GM21717 (cell line): ENCODE measurements at regions not wholly inside any gene's neighbourhood (a gene's known extent, or its start where the extent isn't known, plus 50 kb on each side); places are given as distances from the start of the nearest gene placed in this dataset.

Source experiments
- ATAC-seq: cut with Tn5 transposase; IDR thresholded peaks from one replicate; pipeline ENCODE4 v1.9.1; 2021; ENCODE audit warnings: mild to moderate bottlenecking, moderate library complexity; ENCODE audit not compliant: unreplicated experiment

DNA sequence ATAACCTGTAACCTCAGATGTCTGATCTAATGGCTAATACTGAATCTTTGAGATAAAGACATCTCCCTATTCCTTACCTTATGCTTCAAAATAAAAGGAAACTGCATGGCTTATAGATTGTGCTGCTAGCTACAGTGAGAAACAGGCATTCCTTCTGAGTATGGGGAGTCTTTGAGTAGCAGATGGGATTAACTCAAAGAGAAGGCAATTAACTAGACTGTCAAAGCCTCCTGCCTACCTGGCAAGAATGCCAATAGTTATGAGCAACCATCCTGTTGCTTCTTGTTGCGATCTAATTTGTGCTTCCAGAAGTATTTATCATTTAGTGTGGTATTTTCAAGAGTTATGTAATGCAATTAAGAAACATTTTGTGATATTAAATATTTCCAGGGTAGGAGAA is 660.0 kb upstream of the TMEFF2 start:
- no peak for ATAC-seq

DNA sequence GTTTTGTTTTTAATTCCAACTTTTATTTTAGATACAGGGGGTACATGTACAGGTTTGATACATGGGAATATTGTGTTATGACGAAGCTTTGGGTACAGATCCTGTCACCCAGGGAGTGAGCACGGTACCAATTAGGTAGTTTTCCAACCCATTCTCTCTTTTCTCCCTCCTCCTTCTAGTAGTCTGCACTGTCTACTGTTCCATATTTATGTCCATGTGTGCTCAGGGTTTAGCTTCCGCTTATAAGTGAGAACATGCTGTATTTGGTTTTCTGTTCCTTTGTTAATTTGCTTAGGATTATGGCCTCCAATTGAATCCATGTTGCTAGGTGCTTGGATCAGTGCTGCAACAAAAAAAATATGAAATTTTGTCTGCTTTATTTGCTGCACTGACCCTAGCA is 659.3 kb upstream of the TMEFF2 start:
- ATAC-seq = no peak

DNA sequence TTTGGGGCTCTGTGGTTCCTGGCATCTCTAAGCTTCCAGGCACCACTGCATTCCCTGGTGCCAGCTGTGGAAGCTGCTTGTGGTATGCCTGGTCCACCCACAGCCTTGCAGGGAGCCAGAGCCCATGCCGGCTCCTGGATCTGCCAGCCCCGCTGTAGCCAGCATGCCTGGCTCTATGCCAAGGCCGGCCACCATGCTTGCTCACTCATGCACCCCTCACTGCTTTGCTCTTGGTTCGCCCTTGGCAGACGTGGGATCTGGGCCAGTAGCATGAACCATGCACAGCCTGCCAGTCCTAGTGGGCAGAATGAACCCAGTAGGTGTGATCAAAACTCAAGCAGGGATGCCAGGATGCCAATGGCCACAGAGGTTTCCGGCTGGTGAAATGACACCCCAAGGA is 634.2 kb upstream of the TMEFF2 start:
- ATAC-seq = no peak

DNA sequence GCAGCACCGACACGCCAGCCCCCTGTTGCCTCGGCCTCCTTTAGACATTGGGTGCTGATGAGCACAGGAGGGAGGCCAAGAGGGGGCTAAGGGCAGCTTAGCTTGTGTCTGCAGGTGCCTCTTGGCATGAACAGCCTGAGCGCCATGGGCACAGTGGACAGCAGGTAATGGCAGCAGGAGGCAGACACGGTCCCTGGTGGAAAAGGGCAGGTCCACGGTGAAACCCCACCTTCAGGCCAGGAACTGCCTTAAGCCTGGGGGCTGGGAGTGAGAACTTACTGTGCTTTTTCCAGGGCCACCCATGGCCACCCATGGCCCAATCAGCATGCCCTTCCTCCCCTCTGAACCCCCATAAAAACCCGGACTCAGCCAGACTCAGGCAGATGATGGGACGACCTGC is 633.4 kb upstream of the TMEFF2 start:
- ATAC-seq = no peak

DNA sequence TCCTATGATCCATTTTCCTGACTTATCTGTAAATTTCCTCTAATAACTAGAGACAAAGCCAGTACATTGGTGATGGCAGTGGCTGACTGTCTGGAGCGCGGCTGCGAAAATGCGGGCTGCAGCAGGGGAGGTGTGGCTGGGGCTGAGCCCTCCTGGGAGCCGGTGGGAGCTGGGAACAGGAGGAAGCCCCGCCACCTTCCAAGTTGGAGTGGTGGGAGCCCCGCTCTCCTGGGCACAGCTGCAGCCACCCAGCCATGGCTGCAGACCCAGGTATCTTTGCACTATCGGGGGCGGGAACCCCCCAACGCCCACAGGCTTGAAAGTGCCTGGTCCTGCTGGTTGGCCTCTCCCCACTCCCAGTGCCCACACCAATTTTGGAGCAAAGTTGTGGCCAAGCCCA is 633.0 kb upstream of the TMEFF2 start:
- no peak for ATAC-seq

DNA sequence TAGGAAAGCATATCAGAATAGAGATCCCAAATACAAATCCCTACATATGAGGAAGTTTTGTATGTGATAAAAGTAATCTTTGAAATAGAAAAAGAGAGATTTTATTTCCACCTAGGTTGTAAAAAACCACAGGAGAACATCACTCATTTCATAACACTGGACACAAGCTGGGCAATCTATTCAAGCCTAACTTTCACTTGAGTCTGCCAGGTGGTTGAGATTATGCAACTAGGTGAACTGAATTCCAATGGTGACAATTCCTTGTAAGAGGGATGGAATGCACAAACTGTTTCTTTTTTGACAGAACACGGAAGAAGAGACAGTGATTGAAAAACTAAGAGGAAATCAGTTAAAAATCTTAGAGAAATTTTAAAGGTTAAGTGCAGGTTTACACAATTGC is 619.6 kb upstream of the TMEFF2 start:
- ATAC-seq = no peak

DNA sequence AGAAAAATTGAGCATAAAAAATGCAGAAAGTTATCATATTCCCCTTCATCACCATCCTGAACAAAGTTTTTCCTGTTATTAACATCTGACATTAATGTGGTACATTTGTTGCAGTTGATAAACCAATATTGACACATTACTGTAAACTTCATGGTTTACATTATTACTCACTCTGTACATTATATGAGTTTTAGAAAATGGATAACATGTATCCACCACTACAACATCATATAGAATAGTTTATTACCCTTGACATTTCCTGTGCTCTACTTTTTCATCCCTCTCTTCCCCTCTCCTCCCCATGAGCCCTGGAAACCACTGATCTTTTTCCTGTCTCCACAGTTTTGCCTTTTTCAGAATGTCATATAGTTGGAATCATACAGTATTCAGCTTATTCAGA is 618.6 kb upstream of the TMEFF2 start:
- no peak for ATAC-seq

DNA sequence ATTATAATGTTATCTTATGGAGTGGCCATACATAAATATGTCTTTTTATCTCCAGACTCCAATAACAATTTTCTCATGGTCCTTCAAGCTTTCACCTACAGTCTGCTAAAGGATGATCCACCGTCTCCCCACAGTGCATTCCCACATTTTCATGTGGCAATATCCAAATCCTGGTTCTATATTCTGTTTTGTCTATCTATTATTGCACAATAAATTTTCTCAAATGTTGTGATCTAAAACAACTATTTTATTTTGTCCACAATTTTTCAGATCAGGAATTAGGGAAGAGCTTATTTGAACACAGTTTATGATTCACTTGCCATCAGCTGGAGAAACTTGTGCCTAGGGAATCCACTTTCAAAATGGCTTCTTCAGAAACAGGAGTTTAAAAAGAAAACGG is 614.4 kb upstream of the TMEFF2 start:
- no peak for ATAC-seq

DNA sequence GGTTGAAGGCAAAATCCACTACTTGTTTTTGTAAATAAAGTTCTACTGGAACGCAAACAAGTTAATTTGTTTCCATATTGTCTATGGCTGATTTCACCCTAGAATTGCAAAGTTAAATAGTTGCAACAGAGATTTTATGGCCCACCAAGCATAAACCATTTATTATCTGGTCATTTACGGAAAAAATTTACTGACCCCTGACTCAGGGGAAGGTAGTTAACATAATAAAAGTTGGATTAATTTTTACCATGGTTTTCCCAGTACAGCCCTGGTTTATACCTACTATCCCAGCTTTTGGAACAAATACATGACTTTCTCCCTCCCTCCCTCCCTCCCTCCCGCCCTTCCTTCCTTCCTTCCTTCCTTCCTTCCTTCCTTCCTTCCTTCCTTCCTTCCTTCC is 588.9 kb upstream of the TMEFF2 start:
- ATAC-seq = no peak

DNA sequence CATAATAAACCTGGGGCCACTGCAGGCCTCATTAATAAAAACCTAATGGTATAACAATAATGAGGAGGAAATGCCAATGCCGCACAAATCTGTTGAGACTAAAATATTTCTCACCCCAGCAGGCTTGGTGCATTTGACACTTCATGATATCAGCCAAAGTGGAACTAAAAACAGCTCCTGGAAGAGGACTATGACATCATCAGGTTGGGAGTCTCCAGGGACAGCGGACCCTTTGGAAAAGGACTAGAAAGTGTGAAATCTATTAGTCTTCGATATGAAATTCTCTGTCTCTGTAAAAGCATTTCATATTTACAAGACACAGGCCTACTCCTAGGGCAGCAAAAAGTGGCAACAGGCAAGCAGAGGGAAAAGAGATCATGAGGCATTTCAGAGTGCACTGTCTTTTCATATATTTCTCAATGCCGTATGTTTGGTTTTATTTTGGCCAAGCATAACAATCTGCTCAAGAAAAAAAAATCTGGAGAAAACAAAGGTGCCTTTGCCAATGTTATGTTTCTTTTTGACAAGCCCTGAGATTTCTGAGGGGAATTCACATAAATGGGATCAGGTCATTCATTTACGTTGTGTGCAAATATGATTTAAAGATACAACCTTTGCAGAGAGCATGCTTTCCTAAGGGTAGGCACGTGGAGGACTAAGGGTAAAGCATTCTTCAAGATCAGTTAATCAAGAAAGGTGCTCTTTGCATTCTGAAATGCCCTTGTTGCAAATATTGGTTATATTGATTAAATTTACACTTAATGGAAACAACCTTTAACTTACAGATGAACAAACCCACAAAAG is 580.9 kb upstream of the TMEFF2 start:
- ATAC-seq = no peak

DNA sequence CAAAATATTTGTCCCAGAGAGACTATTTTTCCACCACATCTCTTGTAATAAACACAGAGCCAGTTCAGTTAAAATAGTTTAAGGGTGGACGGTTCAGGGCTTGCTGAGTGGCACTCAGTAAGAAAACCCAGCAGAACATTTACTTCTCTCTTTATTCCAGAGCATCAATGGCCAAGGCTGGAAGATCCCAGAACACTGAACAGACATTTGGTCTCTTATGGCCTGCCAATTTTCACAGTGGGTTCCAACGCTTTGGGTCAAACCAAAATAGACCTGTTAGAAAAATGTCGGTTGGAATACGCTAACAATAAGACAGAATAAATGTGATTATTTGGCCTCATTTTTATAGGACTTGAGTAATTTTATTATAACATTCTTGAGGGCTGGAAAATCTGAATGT is 580.3 kb upstream of the TMEFF2 start:
- no peak for ATAC-seq

DNA sequence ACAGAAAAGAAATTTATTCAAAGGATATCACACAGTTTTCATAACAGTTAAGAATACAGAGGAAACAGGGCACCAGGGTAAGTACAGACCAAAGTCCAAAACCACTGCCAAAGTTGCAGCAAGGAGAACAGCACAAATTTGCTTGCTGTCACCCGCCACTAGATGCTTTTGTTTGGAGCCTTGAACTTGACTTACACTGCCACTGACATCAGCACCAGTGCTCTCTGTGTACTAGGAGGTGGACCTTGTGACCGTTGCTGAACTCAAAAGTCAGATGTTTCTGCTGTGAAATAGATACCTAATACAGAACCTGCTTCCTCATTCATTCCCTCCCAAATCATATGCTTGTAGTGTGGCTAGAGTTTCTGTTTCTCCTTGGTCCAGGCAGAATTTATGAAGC is 578.3 kb upstream of the TMEFF2 start:
- no peak for ATAC-seq

DNA sequence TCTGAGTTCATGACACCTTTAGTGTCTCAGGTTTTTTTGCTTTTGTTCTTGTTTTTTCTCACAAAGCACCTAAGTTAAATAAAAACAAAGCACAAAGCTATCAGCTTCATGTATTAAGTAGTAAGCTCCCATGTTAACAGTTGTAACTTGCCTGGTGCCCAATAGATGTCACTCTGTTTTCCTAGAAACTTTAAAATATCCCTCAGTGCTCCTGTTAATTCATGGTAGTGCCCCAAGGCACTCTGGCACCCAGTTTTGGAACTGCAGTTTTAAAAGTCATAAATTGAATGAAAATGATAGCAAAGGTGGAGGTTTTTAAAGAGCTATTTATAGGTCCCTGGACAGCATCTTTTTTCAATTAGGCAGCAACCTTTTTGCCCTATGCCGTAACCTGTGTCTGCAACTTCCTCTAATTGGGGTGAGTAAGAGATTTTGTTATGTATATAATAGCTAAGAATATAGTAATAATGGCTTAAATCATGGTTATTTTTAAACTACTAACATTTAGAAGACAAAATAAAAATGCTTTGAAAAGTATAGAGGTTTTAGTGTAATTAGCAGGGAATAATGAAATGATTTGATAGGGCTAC is 555.0 kb upstream of the TMEFF2 start:
- no peak for ATAC-seq

DNA sequence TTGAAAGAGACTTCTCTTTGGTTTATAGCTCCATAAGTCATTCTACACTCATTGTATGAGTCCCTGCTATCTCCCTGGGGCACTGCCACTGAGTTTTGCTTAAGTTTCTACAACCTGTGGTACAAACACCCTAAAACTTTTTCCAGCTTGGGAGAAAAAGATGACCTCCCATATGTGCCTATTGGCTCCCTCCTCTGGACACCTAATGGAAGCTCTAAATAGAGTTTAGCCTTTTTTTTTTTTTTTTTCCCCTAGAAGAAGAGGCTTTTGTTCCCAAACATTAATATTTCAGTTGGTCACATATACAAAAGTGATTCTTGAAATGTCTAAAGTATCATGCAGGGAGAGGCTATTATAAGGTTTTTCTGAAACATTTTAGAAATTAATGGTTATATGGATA is 547.2 kb upstream of the TMEFF2 start:
- ATAC-seq = no peak

DNA sequence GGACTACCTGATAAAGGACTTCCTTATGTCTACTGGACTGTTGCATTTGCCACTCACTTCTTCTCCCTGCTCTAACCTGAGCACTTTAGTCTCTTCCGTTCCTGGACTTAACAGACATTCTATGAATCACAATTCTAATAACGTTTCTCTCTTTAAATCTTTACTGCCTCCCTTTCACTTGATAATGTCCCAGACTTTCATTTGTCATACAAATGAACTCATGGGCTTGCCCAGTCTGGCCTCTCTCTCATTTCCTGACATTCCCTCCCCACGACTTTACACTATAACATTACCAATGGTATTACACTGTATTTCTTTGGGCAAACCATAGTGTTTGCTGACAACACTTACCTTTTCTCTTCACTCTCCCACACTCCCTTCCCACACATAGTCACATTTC is 540.7 kb upstream of the TMEFF2 start:
- ATAC-seq = no peak

DNA sequence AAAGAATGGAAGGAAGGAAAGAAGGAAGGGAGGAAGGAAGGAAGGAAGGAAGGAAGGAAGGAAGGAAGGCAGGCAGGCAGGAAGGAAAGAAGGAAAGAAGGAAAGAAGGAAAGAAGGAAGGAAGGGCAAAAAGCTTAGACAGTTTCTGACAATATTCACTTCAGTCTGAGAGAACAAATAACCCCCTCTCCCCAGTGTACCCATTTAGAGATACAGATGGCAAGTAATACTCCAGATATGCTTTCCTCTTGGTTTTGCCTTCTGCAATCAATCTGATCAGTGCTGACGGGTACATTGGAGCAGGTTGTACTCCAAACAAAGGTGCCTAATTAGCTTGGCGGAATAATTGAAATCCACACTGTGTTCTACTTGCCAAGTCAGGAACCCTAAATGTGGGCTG is 534.6 kb upstream of the TMEFF2 start:
- ATAC-seq = no peak

DNA sequence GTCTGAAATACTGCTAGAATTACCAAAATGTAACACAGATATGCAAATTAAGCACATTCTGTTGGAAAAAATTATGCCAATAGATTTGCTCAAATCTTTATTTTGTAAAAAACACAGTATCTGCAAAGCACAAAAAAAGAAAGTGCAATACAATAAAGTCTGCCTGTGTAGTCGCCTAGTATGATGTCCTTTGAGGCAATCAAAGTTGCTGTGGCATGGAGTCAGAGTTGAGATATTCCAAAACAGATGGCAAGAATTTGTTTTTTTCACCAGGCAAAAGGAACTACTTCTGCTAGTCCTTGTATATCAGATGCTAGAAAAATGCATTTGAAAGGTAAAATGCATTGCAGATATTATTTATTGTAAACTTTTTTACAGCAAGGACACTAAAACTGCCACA is 531.3 kb upstream of the TMEFF2 start:
- ATAC-seq = no peak

DNA sequence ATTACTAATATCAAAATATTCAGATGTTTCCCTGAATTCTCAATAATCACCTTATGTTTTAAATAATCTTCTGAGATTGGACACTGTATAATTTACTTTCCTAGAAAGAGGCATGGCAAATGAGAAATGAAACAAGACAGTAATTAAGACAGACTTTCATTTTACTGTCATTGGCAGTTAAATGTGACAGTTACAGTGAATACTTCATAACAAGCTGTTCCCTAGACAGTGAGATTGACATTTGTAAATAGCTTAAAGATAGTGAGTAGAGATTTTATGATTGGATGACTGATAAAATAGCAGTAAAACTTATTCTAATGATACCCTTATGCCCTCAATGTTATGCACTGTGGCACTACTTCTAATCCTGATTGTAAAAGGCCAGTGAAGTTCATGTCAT is 524.9 kb upstream of the TMEFF2 start:
- no peak for ATAC-seq

DNA sequence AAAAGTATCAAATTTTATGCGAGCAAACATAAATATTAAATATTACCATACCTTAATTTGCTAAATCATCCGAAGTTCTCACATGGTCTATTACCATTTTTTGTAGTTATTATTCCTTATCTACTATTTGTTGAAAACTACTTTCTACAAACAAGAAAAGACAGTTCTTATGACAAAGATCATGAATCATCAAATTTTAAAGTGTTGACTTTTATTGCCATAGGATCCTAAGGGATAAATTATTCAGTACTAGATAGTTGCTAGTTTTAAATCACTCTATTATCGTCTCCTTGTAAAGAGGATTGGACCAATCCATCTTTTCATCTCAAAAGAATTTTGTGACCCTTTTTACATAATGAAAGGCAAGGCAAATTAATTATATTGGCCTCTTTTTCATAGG is 523.6 kb upstream of the TMEFF2 start:
- ATAC-seq = no peak

DNA sequence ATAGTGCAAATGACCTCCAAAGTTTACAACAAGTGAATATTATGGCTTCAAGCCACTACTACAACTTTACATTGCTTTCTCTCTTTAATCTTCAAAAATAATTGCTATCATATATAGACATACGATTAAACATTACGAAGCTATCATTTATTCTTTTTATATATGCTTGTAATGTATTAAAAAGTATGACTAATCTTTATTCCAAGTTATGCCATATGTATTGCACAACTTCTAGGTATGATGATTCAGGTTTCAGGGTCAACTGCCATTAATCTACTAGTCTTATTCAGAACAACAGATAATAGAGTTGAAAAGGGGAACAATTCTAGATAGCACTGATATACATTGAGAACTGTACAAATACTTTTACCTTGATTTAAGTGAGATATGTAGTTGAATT is 506.2 kb upstream of the TMEFF2 start:
- ATAC-seq = no peak

DNA sequence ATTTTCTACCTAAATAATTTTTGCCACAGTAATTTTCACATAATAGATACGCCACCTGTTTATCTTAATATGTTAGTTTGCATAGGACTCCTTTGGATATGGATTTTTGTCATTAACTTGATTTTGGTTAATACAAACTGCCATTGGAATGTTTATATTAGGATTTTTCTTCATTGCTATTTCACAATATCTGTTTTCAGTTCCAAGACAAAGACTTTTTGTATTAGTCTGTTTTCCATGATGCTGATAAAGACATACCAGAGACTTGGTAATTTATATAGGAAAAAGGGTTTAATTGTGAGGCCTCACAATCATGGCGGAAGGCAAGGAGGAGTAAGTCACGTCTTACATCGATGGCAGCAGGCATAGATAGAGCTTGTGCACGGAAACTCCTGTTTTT is 503.1 kb upstream of the TMEFF2 start:
- ATAC-seq = no peak

DNA sequence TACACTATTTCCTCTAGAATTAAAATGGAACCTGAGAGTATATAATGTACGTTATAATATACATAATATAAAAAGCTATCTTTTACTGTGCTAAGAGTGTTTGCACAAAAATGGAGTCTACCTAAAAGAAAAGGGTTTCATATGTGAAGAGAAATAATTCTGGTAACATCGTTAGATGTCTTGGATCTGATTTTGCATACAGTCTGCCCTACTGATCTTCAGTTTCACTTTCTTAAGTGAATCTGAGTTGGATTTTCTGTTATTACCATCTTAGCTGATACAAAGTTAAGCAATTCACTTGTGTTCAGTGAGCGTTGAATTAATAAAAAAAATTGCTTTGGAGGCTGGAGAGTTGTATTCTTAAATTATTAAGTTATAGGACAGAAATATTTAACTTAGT is 502.1 kb upstream of the TMEFF2 start:
- ATAC-seq = peak; percentile 87

DNA sequence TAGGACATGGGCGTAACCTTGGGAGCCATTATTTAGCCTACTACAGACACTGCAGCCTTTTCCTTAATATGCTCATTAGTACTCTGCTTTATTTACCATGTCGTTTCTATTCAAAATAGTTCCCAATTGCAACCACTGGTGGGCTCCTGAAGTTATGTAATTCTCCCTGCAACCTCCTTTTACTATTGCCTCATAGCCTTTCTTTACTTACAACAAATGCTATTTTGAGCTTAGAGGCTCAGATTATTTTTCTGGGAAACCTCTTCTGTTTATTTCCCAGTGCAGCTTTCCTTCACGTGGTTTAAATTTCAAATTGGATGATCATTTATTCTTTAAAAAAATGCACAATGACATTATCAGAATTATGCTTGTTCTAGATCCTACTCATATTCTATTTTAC is 492.3 kb upstream of the TMEFF2 start:
- no peak for ATAC-seq
